GM10266 (cell line): ENCODE measurements at regions not wholly inside any gene's neighbourhood (a gene's known extent, or its start where the extent isn't known, plus 50 kb on each side); places are given as distances from the start of the nearest gene placed in this dataset.

Experiments used
- DNase-seq: peaks from one replicate; pipeline ENCODE4 v3.0.0; 2012; ENCODE audit errors: extremely low spot score
- TF ChIP-seq, protein P1 (sequence below): IDR thresholded peaks from 2 replicates; pipeline ENCODE4 v1.5.1; 2012; ENCODE audit warnings: mild to moderate bottlenecking, low read depth; ENCODE audit not compliant: control insufficient read depth, insufficient read depth; ENCODE audit errors: missing control alignments

DNA sequence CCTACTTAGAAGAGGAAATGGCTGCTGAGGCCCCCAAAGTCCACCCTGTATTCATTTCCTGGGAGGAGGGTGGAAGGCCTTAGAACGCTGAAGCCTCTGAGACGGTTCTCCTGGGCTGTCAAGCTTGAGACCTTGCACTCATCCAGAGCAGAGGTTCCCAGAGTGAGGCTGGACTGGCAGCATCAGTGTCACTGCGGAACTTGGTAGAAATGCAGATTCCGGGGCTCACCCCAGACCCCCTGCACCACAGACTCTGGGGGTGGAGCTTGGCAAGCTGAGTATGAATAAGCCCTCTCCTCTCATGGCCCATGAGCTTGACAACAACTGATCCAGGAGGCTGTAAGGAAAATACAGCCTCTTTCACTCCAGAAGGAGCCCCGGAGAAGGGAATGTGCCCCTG is 218.3 kb downstream of the IRF8 start:
- DNase-seq = no peak
- TF ChIP-seq, protein P1, sequence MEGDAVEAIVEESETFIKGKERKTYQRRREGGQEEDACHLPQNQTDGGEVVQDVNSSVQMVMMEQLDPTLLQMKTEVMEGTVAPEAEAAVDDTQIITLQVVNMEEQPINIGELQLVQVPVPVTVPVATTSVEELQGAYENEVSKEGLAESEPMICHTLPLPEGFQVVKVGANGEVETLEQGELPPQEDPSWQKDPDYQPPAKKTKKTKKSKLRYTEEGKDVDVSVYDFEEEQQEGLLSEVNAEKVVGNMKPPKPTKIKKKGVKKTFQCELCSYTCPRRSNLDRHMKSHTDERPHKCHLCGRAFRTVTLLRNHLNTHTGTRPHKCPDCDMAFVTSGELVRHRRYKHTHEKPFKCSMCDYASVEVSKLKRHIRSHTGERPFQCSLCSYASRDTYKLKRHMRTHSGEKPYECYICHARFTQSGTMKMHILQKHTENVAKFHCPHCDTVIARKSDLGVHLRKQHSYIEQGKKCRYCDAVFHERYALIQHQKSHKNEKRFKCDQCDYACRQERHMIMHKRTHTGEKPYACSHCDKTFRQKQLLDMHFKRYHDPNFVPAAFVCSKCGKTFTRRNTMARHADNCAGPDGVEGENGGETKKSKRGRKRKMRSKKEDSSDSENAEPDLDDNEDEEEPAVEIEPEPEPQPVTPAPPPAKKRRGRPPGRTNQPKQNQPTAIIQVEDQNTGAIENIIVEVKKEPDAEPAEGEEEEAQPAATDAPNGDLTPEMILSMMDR = no peak

DNA sequence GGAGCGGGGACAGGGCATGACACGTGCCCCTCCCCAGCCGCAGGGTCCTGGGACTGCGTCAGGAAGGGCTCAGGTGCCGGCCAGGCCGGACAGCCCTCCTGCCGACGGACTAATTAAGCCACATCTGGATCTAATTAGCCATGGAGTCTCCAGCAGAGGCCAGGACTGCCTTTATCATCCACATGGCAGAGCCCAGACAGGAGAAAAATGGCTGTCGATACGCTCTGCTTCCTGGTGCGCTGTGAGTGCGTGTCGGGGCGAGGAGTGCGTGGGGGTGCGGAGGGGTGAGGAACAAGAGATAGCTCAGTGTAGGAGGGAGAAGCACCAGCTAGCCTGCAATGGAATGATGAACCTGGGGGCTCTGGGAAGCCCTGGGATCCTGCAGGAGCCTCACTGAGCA is 218.8 kb downstream of the IRF8 start:
- DNase-seq = no peak
- TF ChIP-seq, protein P1 = no peak

DNA sequence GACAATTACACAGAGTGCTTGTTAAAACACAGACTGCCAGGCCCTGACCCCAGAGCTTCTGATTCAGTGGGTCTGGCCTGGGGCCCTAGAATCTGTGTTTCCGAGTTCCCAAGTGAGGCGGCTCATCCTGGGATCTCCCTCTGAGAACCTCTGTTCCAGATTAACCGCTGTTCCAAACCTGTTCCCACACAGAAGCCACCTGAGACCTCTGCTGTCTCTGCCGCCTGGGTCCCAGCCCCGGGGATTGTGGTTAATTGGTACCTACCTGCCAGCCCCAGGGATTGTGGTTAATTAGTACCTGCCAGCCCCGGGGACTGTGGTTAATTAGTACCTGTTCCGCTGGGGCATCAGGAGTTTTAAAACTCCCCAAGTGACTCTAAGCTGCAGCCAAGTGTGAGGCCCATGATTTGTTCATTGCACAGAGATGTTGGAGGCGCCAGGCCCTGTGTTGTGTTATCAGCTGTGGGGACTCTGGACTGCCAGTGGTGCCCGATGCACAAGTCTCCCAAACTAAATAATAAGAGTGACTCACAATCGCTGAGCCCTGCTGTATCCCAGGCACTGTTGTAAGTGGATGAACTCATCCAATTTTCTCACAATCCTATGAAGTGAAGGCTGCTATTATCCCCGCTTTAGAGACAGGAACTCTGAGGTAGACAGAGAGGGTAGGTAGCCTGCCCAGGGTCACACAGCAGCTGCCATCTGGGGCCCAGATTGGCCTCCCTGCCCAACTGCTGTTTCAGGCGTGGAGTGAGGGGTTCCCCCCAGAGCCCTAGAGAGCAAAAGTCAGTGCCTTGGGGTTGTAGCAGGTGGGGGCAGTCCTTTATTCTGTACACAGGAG is 219.7 kb downstream of the IRF8 start:
- TF ChIP-seq, protein P1 = no peak
- no peak for DNase-seq

DNA sequence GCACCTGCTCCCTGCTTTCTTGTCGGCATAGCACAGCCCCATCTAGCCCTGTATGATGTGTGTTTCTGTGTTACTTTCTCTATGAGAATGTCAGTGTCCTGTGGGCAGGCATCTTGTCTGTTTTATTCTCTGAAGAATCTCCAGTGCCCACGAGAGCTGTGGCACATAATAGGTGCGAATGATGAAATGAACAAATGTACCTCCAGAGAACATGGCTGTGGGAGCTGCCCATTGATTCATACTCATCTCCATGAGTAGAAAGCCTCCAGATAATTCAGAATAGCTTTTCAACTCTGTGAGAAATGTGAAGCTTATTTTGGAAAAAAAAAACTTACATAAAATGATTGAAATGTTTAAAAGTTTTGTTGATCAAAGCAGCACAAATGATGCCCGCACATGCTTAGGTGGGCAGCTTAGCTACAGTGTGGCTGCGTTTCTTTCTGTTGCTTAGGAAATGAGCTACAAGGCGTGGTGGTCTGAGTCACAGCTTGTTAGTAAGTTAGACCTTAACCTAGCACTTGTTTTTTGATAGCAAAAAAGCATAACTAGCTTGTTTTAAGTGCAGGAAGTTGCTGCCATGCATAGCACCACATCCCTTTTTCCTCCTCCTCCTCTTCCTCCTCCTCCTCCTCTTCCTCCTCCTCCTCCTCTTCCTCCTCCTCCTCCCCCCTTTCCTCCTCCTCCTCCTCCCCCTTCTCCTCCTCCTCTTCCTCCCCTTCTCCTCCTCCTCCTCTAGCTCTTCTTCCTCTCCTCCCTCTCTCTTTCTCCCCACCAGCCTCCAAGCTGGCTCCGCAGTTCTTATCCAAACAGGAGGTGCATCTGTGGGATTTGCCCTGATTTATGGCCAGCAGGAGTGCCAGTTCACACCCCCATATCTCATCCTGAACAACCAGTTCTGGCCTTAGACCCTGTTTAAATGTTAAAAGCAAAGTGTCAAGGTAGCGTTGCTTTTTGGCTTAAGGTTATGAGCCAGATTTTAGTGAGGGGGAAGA is 221.5 kb downstream of the IRF8 start:
- TF ChIP-seq, protein P1 = no peak
- DNase-seq = no peak

DNA sequence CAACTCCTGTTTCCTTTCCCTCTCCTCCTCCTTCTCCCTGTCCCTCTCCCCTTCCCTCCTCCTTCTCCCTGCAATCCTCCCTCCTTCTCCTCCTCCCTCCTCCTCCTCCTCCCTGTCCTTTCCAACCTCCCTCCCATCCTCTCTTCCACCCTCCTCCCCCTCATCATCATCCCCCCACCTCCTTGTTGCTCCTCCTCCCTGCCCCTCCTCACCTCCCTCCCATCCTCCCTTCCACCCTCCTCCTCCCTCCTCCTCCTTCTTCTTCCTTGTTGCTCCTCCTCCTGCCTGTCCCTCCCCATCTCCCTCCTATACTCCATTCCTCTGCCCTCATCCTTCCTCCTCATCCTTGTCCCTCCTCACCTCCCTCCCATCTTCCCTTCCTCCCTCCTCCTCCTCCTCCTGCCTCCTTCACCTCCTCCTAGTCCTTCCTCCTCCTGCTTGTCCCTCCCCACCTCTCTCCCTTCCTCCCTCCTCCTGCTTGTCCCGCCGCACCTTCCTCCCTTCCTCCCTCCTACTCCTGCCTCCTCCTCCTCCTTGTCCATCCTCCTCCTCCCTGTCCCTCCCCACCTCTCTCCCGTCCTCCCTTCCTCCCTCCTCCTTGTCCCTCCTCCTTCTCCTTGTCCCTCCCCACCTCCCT is 222.5 kb downstream of the IRF8 start:
- no peak for DNase-seq
- TF ChIP-seq, protein P1 = no peak

DNA sequence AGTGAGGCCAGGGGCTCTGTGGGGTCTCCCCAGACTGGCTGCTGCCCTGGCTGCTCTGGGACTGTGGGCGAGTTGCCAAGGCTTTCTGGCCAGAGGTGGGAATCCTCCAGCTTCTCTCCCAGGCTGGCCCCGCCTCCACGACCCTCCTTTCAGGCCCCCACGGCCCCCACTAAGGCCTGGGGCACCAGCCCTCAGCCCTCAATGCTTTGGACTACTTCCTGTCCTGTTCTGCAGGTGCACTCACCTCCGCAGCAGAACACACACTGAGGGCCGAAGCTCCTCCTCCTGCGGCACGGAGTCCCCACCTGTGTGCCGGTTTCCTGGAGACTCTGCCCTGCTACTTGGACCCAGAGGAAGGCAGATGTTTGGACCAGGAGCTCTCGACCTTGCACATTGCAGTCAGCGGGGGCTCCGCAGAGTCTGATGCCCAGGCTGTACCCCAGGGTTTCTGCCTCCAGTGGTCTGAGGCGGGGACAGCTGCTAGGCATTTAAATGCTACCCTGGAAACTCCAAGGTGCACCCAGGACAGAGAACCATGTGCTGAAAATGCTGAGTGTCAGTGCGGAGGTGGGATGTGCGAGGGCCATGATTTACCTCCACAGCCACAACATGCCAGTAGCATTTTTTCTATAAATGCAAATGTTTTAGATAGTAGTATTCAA is 223.8 kb downstream of the IRF8 start:
- TF ChIP-seq, protein P1 = no peak
- DNase-seq = no peak
